ENCODE measurements at regions not wholly inside any gene's neighbourhood (a gene's known extent, or its start where the extent isn't known, plus 50 kb on each side); places are given as distances from the start of the nearest gene placed in this dataset.

GRCh38 chr18:59839931-59840685 is 59.7 kb upstream of the PMAIP1 start:
- Histone ChIP-seq H3K4me3 (ENCODE audit: low read length in 3 of 3) (no peak overlapping the region), H3K9ac (ENCODE audit: low read length in 3 of 3) (no peak overlapping the region), H3K27me3 (ENCODE audit: control insufficient read depth, insufficient read depth, low read length) (no peaks in the 10 kb centered on the region), H3K4me1 (ENCODE audit: control insufficient read depth in 2 of 3, insufficient read depth in 2 of 3, low read depth in 1 of 3, low read length in 3 of 3) (no peaks in the 10 kb centered on the region), H3K9me3 (ENCODE audit: control insufficient read depth in 2 of 3, insufficient read depth in 1 of 3, low read length in 3 of 3) (no peaks in the 10 kb centered on the region), H3K36me3 (ENCODE audit: control insufficient read depth in 2 of 3, insufficient read depth in 3 of 3, low read length in 3 of 3) (no peaks in the 10 kb centered on the region), H3K27ac (ENCODE audit: low read depth in 2 of 2, low read length in 2 of 2) (no peak overlapping the region)
- TF ChIP-seq CTCF (IDR thresholded peaks at IDR 0.05; ENCODE audit: borderline replicate concordance, extremely low read depth, insufficient read depth): no peak
- FAIRE-seq: no peak
- intact Hi-C loops (cut with DNase I): no loop called here
- no peak for DNase-seq

GRCh38 chr18:59839246-59839645 is 60.5 kb upstream of the PMAIP1 start:
- Histone ChIP-seq H3K27me3 (ENCODE audit: control insufficient read depth, insufficient read depth, low read length) (no peaks in the 10 kb centered on the region), H3K4me3 (ENCODE audit: low read length in 3 of 3) (no peak overlapping the region), H3K4me1 (ENCODE audit: control insufficient read depth in 2 of 3, insufficient read depth in 2 of 3, low read depth in 1 of 3, low read length in 3 of 3) (no peaks in the 10 kb centered on the region), H3K27ac (ENCODE audit: low read depth in 2 of 2, low read length in 2 of 2) (no peak overlapping the region), H3K9ac (ENCODE audit: low read length in 3 of 3) (no peak overlapping the region), H3K9me3 (ENCODE audit: control insufficient read depth in 2 of 3, insufficient read depth in 1 of 3, low read length in 3 of 3) (no peaks in the 10 kb centered on the region), H3K36me3 (ENCODE audit: control insufficient read depth in 2 of 3, insufficient read depth in 3 of 3, low read length in 3 of 3) (no peaks in the 10 kb centered on the region)
- no peak for TF ChIP-seq CTCF (IDR thresholded peaks at IDR 0.05; ENCODE audit: borderline replicate concordance, extremely low read depth, insufficient read depth)
- FAIRE-seq: no peak
- DNase-seq: peak in 2 of 5 donors; percentile 60
- intact Hi-C loops (cut with DNase I): no loop called here

- TF ChIP-seq CTCF (IDR thresholded peaks at IDR 0.05; ENCODE audit: borderline replicate concordance, extremely low read depth, insufficient read depth): peak; percentile 92
- Histone ChIP-seq H3K4me3 (ENCODE audit: low read length in 3 of 3) (no peak overlapping the region), H3K9ac (ENCODE audit: low read length in 3 of 3) (no peak overlapping the region), H3K36me3 (ENCODE audit: control insufficient read depth in 2 of 3, insufficient read depth in 3 of 3, low read length in 3 of 3) (no peaks in the 10 kb centered on the region), H3K4me1 (ENCODE audit: control insufficient read depth in 2 of 3, insufficient read depth in 2 of 3, low read depth in 1 of 3, low read length in 3 of 3) (no peaks in the 10 kb centered on the region), H3K9me3 (ENCODE audit: control insufficient read depth in 2 of 3, insufficient read depth in 1 of 3, low read length in 3 of 3) (no peaks in the 10 kb centered on the region), H3K27ac (ENCODE audit: low read depth in 2 of 2, low read length in 2 of 2) (no peak overlapping the region), H3K27me3 (ENCODE audit: control insufficient read depth, insufficient read depth, low read length) (no peaks in the 10 kb centered on the region)
- intact Hi-C loops (cut with DNase I): no loop called here
- DNase-seq: peak in 4 of 5 donors; percentile 44 to 79 (median 55)
- no peak for FAIRE-seq
These were observed 62.2 kb upstream of the PMAIP1 start for GRCh38 chr18:59837586-59837985.
